Right atrium auricular region (tissue), 2 donors: ENCODE measurements at regions not wholly inside any gene's neighbourhood (a gene's known extent, or its start where the extent isn't known, plus 50 kb on each side); places are given as distances from the start of the nearest gene placed in this dataset.

Experiments used
- DNase-seq: peaks from one replicate; pipeline ENCODE4 v3.0.0-alpha.2; 2019; ENCODE audit warnings: low spot score
- H3K27ac ChIP-seq, 2 donors: fragments of 200-600 bp; sonication (generic); 1 replicate in 1 of 2; 2 replicates in 1 of 2; pipeline ENCODE4 v1.5.1; 2016 to 2019
- H3K27me3 ChIP-seq, 2 donors: fragments of 200-600 bp; sonication (generic); one replicate each; pipeline versions ENCODE4 v1.5.1 to v1.6.0; 2017 to 2019
- H3K36me3 ChIP-seq: fragments of 200-600 bp; sonication (generic); one replicate; pipeline ENCODE4 v1.5.1; 2016
- H3K4me1 ChIP-seq, 2 donors: fragments of 200-600 bp; sonication (generic); one replicate each; pipeline versions ENCODE4 v1.5.1 to v1.6.0; 2017 to 2019
- H3K4me3 ChIP-seq, 2 donors: fragments of 200-600 bp; sonication (generic); 1 replicate in 1 of 2; 2 replicates in 1 of 2; pipeline ENCODE4 v1.5.1; 2017 to 2019; ENCODE audit warnings: mild to moderate bottlenecking in 1 of 2, moderate library complexity in 1 of 2
- H3K9me3 ChIP-seq, 2 donors: fragments of 200-600 bp; sonication (generic); one replicate each; pipeline ENCODE4 v1.5.1; 2019
- CTCF ChIP-seq, 2 donors: fragments of 200-600 bp; sonication (generic); IDR thresholded peaks; one replicate each; pipeline ENCODE4 v1.5.1; 2019; ENCODE audit warnings: antibody characterized with exemption in 2 of 2

DNA sequence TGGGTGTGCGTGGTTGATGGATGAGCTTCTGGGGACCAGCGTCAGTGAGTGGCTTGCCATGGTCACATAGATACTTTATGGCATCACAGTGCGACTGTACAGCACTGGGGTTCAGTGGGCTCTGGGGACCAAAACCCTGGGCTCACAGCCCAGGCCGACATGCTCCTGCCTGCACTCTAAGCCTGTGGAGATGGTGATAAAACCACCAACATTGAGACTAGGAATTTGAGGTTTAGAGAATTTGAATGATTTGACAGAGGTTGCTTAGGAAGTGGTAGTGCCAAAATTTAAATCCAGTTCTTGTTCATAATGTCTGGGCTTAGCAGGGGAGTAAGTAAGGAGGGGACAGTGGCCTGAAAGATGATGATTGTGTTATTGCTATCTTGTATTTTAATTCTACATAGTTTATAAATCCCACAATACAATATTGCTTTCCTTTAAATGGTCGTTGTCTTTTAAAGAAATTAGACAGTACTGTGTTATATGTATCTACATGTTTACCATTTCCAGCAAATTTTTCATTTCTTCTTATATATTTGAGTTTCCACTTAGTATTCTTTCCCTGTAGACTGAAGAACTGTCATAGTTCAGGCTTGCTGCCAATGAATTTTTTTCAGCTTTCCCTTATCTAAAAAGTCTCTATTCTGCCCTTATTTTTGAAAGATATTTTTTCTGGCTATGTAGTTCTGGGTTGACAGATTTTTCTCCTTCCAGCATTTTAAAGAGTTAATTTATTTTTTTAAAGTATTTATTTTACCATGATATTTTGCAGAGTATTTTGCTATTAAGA lies 235.4 kb upstream of the RGMA start:
- H3K27ac ChIP-seq, result no peak overlapping the region
- no peaks in the 10 kb centered on the region for H3K4me1 ChIP-seq
- no peak overlapping the region for H3K4me3 ChIP-seq
- no peaks in the 10 kb centered on the region for H3K27me3 ChIP-seq
- H3K36me3 ChIP-seq, result no peaks in the 10 kb centered on the region
- no peak for DNase-seq
- H3K9me3 ChIP-seq, result no peaks in the 10 kb centered on the region
- no peak for TF ChIP-seq CTCF (IDR thresholded peaks at IDR 0.05)

DNA sequence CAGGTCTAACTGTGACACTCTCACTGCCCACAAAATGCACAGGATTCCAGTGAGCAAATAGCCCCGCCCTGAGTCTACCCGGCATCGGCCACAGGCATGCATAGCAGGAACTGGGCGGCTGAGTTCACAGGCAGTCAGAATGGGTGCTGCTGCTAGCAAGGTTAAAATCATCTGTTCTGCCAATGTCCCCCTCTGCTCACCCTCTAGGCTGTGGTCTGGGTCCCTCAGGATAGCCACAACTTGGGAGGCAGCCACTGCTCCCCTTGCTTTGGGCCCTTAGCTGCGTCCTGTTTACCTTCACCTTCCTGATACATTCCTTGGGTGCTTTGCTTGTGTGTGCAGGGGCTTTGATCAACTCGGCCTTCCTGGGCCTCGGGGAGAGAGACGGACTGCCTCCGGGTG lies 232.9 kb upstream of the RGMA start:
- Histone ChIP-seq H3K4me1 (no peaks in the 10 kb centered on the region), H3K27ac (no peak overlapping the region), H3K4me3 (no peak overlapping the region), H3K36me3 (no peaks in the 10 kb centered on the region), H3K27me3 (no peaks in the 10 kb centered on the region), H3K9me3 (no peaks in the 10 kb centered on the region)
- no peak for TF ChIP-seq CTCF (IDR thresholded peaks at IDR 0.05)
- DNase-seq, result no peak

- Histone ChIP-seq H3K27me3 (no peaks in the 10 kb centered on the region), H3K4me3 (no peak overlapping the region), H3K9me3 (no peaks in the 10 kb centered on the region), H3K27ac (no peak overlapping the region), H3K4me1 (no peaks in the 10 kb centered on the region), H3K36me3 (no peaks in the 10 kb centered on the region)
- DNase-seq, result no peak
- no peak for TF ChIP-seq CTCF (IDR thresholded peaks at IDR 0.05)
These were observed 230.3 kb upstream of the RGMA start for GRCh38 chr15:93319121-93319814.

DNA sequence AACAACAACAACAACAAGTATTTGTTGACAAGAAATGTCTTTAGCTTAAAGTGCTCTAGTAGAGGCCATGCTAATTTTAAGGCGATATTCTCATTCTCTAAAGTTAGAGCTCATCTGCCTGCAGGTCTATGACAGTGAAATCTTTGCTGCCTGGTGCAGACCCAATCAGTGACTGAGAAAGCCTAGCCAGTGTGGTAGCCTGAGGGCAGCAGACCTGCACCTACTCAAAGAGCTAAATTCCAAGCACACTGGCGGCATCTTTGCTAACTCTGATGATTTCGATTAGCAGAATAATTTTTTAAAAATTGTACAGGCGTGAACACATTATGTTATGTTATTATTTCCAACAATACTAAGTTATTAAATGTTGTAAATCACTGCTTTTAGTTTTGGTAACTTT lies 228.8 kb upstream of the RGMA start:
- Histone ChIP-seq H3K4me1 (no peaks in the 10 kb centered on the region), H3K4me3 (no peak overlapping the region), H3K27me3 (no peaks in the 10 kb centered on the region), H3K9me3 (no peaks in the 10 kb centered on the region), H3K27ac (no peak overlapping the region), H3K36me3 (no peaks in the 10 kb centered on the region)
- no peak for DNase-seq
- TF ChIP-seq CTCF (IDR thresholded peaks at IDR 0.05), result no peak

DNA sequence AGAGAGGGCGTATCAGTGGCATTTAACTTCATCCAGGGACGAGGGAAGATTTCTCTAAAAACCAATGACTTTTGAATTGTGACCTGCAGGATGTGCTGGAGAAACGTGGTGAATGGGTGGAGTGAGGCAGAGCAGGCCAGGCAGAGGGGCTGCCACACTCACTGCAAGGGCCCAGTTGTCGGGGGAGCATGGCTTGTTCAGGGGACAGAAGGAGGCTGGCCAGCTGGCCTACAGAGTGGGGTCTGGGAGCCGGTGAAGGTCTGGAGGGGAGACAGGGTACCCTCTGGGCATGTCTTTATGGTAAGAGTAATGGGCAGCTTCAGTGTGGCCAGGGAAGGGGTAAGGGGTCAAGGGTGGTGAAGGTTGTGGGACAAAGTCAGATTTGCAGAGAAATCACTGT lies 225.2 kb upstream of the RGMA start:
- Histone ChIP-seq H3K27ac (no peak overlapping the region), H3K27me3 (no peaks in the 10 kb centered on the region), H3K9me3 (no peaks in the 10 kb centered on the region), H3K36me3 (no peaks in the 10 kb centered on the region), H3K4me1 (no peaks in the 10 kb centered on the region), H3K4me3 (no peak overlapping the region)
- DNase-seq, result no peak
- no peak for TF ChIP-seq CTCF (IDR thresholded peaks at IDR 0.05)
